ENCODE measurements at regions not wholly inside any gene's neighbourhood (a gene's known extent, or its start where the extent isn't known, plus 50 kb on each side); places are given as distances from the start of the nearest gene placed in this dataset.

- no peak overlapping the region for H3K9ac ChIP-seq (ENCODE audit: low read depth, low read length, poor library complexity)
- H3K4me3 ChIP-seq (ENCODE audit: low read length in 2 of 2) = no peak overlapping the region
- no peaks in the 10 kb centered on the region for H3K36me3 ChIP-seq (replicated peaks in 1 of 2; ENCODE audit: control insufficient read depth in 2 of 2, insufficient read depth in 2 of 2, low read length in 2 of 2)
- H3K23ac ChIP-seq (ENCODE audit: low read depth, low read length, poor library complexity) = no peak overlapping the region
- H3K79me1 ChIP-seq (ENCODE audit: low read depth, low read length) = no peaks in the 10 kb centered on the region
- no peak overlapping the region for H2AFZ ChIP-seq (ENCODE audit: low read length)
- H2AK5ac ChIP-seq (ENCODE audit: low read depth, low read length) = no peak overlapping the region
- no peak overlapping the region for H2BK15ac ChIP-seq (ENCODE audit: low read length)
- no peak overlapping the region for H3K4ac ChIP-seq (ENCODE audit: low read length)
- H4K91ac ChIP-seq (ENCODE audit: low read depth, low read length, poor library complexity) = no peak overlapping the region
- no peaks in the 10 kb centered on the region for H3K27me3 ChIP-seq (ENCODE audit: control insufficient read depth in 3 of 3, insufficient read depth in 3 of 3, low read depth in 1 of 3, low read length in 3 of 3)
- no peak overlapping the region for H3K18ac ChIP-seq (ENCODE audit: low read length)
- H3K9me3 ChIP-seq (replicated peaks in 1 of 2; ENCODE audit: control insufficient read depth in 2 of 2, insufficient read depth in 1 of 2, low read depth in 1 of 2, low read length in 2 of 2) = no peaks in the 10 kb centered on the region
- H3K14ac ChIP-seq (ENCODE audit: low read length) = no peak overlapping the region
- peaks cover 0 to 6% of the 10 kb centered on the region in 2 donors for H3K4me1 ChIP-seq (ENCODE audit: control insufficient read depth in 2 of 2, insufficient read depth in 1 of 2, low read depth in 1 of 2, low read length in 2 of 2)
- no peak overlapping the region for H2BK12ac ChIP-seq (ENCODE audit: low read length)
- H4K8ac ChIP-seq (ENCODE audit: low read depth, low read length) = no peak overlapping the region
- no peak overlapping the region for H3K27ac ChIP-seq (replicated peaks; ENCODE audit: low read length)
- no peak overlapping the region for H2BK5ac ChIP-seq (ENCODE audit: low read length)
- H2BK120ac ChIP-seq (ENCODE audit: low read depth, low read length) = no peak overlapping the region
- no peak overlapping the region for H3K4me2 ChIP-seq (ENCODE audit: insufficient read depth, low read length, poor library complexity, severe bottlenecking)
- DNase-seq (ENCODE audit: low spot score) = no peak
These were observed 1097.3 kb upstream of the EPHA6 start for GRCh38 chr3:95717048-95717447.

- Histone ChIP-seq H3K14ac (ENCODE audit: low read length) (no peak overlapping the region), H3K27me3 (ENCODE audit: control insufficient read depth in 3 of 3, insufficient read depth in 3 of 3, low read depth in 1 of 3, low read length in 3 of 3) (no peaks in the 10 kb centered on the region), H3K9me3 (replicated peaks in 1 of 2; ENCODE audit: control insufficient read depth in 2 of 2, insufficient read depth in 1 of 2, low read depth in 1 of 2, low read length in 2 of 2) (no peaks in the 10 kb centered on the region), H2BK120ac (ENCODE audit: low read depth, low read length) (no peak overlapping the region), H3K4ac (ENCODE audit: low read length) (no peak overlapping the region), H3K23ac (ENCODE audit: low read depth, low read length, poor library complexity) (no peak overlapping the region), H2BK5ac (ENCODE audit: low read length) (no peak overlapping the region), H2AK5ac (ENCODE audit: low read depth, low read length) (no peak overlapping the region), H3K9ac (ENCODE audit: low read depth, low read length, poor library complexity) (no peak overlapping the region), H3K36me3 (replicated peaks in 1 of 2; ENCODE audit: control insufficient read depth in 2 of 2, insufficient read depth in 2 of 2, low read length in 2 of 2) (no peaks in the 10 kb centered on the region), H4K91ac (ENCODE audit: low read depth, low read length, poor library complexity) (no peak overlapping the region), H3K4me3 (ENCODE audit: low read length in 2 of 2) (no peak overlapping the region), H3K4me2 (ENCODE audit: insufficient read depth, low read length, poor library complexity, severe bottlenecking) (no peak overlapping the region), H4K8ac (ENCODE audit: low read depth, low read length) (no peak overlapping the region), H2BK12ac (ENCODE audit: low read length) (no peak overlapping the region), H3K79me1 (ENCODE audit: low read depth, low read length) (no peaks in the 10 kb centered on the region), H3K27ac (replicated peaks; ENCODE audit: low read length) (no peak overlapping the region), H3K4me1 (ENCODE audit: control insufficient read depth in 2 of 2, insufficient read depth in 1 of 2, low read depth in 1 of 2, low read length in 2 of 2) (peaks cover 0 to 6% of the 10 kb centered on the region in 2 donors), H2AFZ (ENCODE audit: low read length) (no peak overlapping the region), H3K18ac (ENCODE audit: low read length) (no peak overlapping the region), H2BK15ac (ENCODE audit: low read length) (no peak overlapping the region)
- DNase-seq (ENCODE audit: low spot score) = no peak
These were observed 1096.2 kb upstream of the EPHA6 start for GRCh38 chr3:95718168-95718567.

GRCh38 chr3:95719481-95719880 lies 1094.9 kb upstream of the EPHA6 start:
- Histone ChIP-seq H2AFZ (ENCODE audit: low read length) (no peak overlapping the region), H3K4me1 (ENCODE audit: control insufficient read depth in 2 of 2, insufficient read depth in 1 of 2, low read depth in 1 of 2, low read length in 2 of 2) (peaks cover 0 to 6% of the 10 kb centered on the region in 2 donors), H3K18ac (ENCODE audit: low read length) (no peak overlapping the region), H4K8ac (ENCODE audit: low read depth, low read length) (no peak overlapping the region), H3K79me1 (ENCODE audit: low read depth, low read length) (no peaks in the 10 kb centered on the region), H3K14ac (ENCODE audit: low read length) (no peak overlapping the region), H3K4me3 (ENCODE audit: low read length in 2 of 2) (no peak overlapping the region), H3K4me2 (ENCODE audit: insufficient read depth, low read length, poor library complexity, severe bottlenecking) (no peak overlapping the region), H4K91ac (ENCODE audit: low read depth, low read length, poor library complexity) (no peak overlapping the region), H3K36me3 (replicated peaks in 1 of 2; ENCODE audit: control insufficient read depth in 2 of 2, insufficient read depth in 2 of 2, low read length in 2 of 2) (no peaks in the 10 kb centered on the region), H2AK5ac (ENCODE audit: low read depth, low read length) (no peak overlapping the region), H2BK12ac (ENCODE audit: low read length) (no peak overlapping the region), H3K4ac (ENCODE audit: low read length) (no peak overlapping the region), H3K9ac (ENCODE audit: low read depth, low read length, poor library complexity) (no peak overlapping the region), H2BK5ac (ENCODE audit: low read length) (no peak overlapping the region), H3K23ac (ENCODE audit: low read depth, low read length, poor library complexity) (no peak overlapping the region), H2BK120ac (ENCODE audit: low read depth, low read length) (no peak overlapping the region), H3K9me3 (replicated peaks in 1 of 2; ENCODE audit: control insufficient read depth in 2 of 2, insufficient read depth in 1 of 2, low read depth in 1 of 2, low read length in 2 of 2) (no peaks in the 10 kb centered on the region), H3K27ac (replicated peaks; ENCODE audit: low read length) (no peak overlapping the region), H3K27me3 (ENCODE audit: control insufficient read depth in 3 of 3, insufficient read depth in 3 of 3, low read depth in 1 of 3, low read length in 3 of 3) (no peaks in the 10 kb centered on the region), H2BK15ac (ENCODE audit: low read length) (no peak overlapping the region)
- no peak for DNase-seq (ENCODE audit: low spot score)
- WGBS, 2 donors (ENCODE audit: extremely low coverage in 2 of 2, insufficient read length in 2 of 2, insufficient replicate concordance in 1 of 2) = no CpG with 5 or more reads among the region's 4 CpGs

GRCh38 chr3:95721938-95722337 lies 1092.5 kb upstream of the EPHA6 start:
- H4K8ac ChIP-seq (ENCODE audit: low read depth, low read length) = no peak overlapping the region
- no peaks in the 10 kb centered on the region for H3K4me1 ChIP-seq (ENCODE audit: control insufficient read depth in 2 of 2, insufficient read depth in 1 of 2, low read depth in 1 of 2, low read length in 2 of 2)
- H2BK15ac ChIP-seq (ENCODE audit: low read length) = no peak overlapping the region
- no peak overlapping the region for H3K4ac ChIP-seq (ENCODE audit: low read length)
- no peak overlapping the region for H3K18ac ChIP-seq (ENCODE audit: low read length)
- H2BK120ac ChIP-seq (ENCODE audit: low read depth, low read length) = no peak overlapping the region
- no peak overlapping the region for H3K4me3 ChIP-seq (ENCODE audit: low read length in 2 of 2)
- no peak overlapping the region for H2AFZ ChIP-seq (ENCODE audit: low read length)
- WGBS, 2 donors (ENCODE audit: extremely low coverage in 2 of 2, insufficient read length in 2 of 2, insufficient replicate concordance in 1 of 2) = no CpG with 5 or more reads among the region's 2 CpGs
- no peaks in the 10 kb centered on the region for H3K9me3 ChIP-seq (replicated peaks in 1 of 2; ENCODE audit: control insufficient read depth in 2 of 2, insufficient read depth in 1 of 2, low read depth in 1 of 2, low read length in 2 of 2)
- no peak overlapping the region for H3K23ac ChIP-seq (ENCODE audit: low read depth, low read length, poor library complexity)
- no peaks in the 10 kb centered on the region for H3K36me3 ChIP-seq (replicated peaks in 1 of 2; ENCODE audit: control insufficient read depth in 2 of 2, insufficient read depth in 2 of 2, low read length in 2 of 2)
- no peak overlapping the region for H3K14ac ChIP-seq (ENCODE audit: low read length)
- H3K9ac ChIP-seq (ENCODE audit: low read depth, low read length, poor library complexity) = no peak overlapping the region
- no peak overlapping the region for H2BK5ac ChIP-seq (ENCODE audit: low read length)
- H3K79me1 ChIP-seq (ENCODE audit: low read depth, low read length) = no peaks in the 10 kb centered on the region
- H4K91ac ChIP-seq (ENCODE audit: low read depth, low read length, poor library complexity) = no peak overlapping the region
- no peak overlapping the region for H2BK12ac ChIP-seq (ENCODE audit: low read length)
- H3K27me3 ChIP-seq (ENCODE audit: control insufficient read depth in 3 of 3, insufficient read depth in 3 of 3, low read depth in 1 of 3, low read length in 3 of 3) = no peaks in the 10 kb centered on the region
- no peak overlapping the region for H3K27ac ChIP-seq (replicated peaks; ENCODE audit: low read length)
- no peak overlapping the region for H3K4me2 ChIP-seq (ENCODE audit: insufficient read depth, low read length, poor library complexity, severe bottlenecking)
- no peak overlapping the region for H2AK5ac ChIP-seq (ENCODE audit: low read depth, low read length)
- no peak for DNase-seq (ENCODE audit: low spot score)

All from neuronal stem cell (in vitro differentiated cells).